Endothelial cell of umbilical vein (primary cell): ENCODE measurements at regions not wholly inside any gene's neighbourhood (a gene's known extent, or its start where the extent isn't known, plus 50 kb on each side); places are given as distances from the start of the nearest gene placed in this dataset.

Source experiments
- BruUV-seq: library from RNA; stranded (reverse); fragments of 400-500 nt; replicated peaks from 2 replicates; lab custom pipeline; 2021; lab: Mats Ljungman, UMichigan
- CTCF ChIA-PET: fragments of 300-600, 350-600 bp; sonication (Branson Sonifier 250); formaldehyde crosslinking; loops from one replicate; lab custom pipeline; 2021; ENCODE audit warnings: antibody characterized with exemption, inconsistent platforms; lab: Charles Lee
- POLR2A ChIA-PET: fragments of 300-600, 350-600 bp; sonication (Branson Sonifier 250); formaldehyde crosslinking; loops from one replicate; lab custom pipeline; 2021; ENCODE audit warnings: antibody characterized with exemption, inconsistent platforms; lab: Charles Lee
- DNase-seq: peaks from one replicate; pipeline ENCODE4 v3.0.0-alpha.2; 2011; ENCODE audit warnings: low read depth, low spot score
- FAIRE-seq: peaks from 2 replicates; lab custom pipeline; 2011; peaks lifted over from hg19 to GRCh38; lab: Jason Lieb, UNC
- H2AFZ ChIP-seq: 2 replicates; pipeline ENCODE4 v1.6.0; 2012; ENCODE audit warnings: low read depth, low read length, control low read depth, inconsistent platforms
- H3K27ac ChIP-seq: 2 replicates; pipeline ENCODE4 v1.5.1; 2011; ENCODE audit warnings: low read depth, mild to moderate bottlenecking, control low read depth, low read length, moderate library complexity; ENCODE audit not compliant: insufficient read depth
- H3K27me3 ChIP-seq, 2 experiments: 2 replicates each; pipeline versions ENCODE4 v1.6.0 to v1.6.1; 2011; ENCODE audit warnings: low read length in 2 of 2, mixed read lengths in 1 of 2; ENCODE audit not compliant: control insufficient read depth in 2 of 2, insufficient read depth in 2 of 2
- H3K36me3 ChIP-seq, 2 experiments: 2 replicates in 1 of 2; 3 replicates in 1 of 2; pipeline ENCODE4 v1.5.1; 2011; ENCODE audit warnings: low read length in 2 of 2, mild to moderate bottlenecking in 1 of 2, moderate library complexity in 1 of 2; ENCODE audit not compliant: control insufficient read depth in 2 of 2, insufficient read depth in 2 of 2; ENCODE audit errors: extremely low read depth in 1 of 2
- H3K4me1 ChIP-seq: 3 replicates; pipeline ENCODE4 v1.5.1; 2011; ENCODE audit warnings: mild to moderate bottlenecking, low read length; ENCODE audit not compliant: control insufficient read depth, insufficient read depth; ENCODE audit errors: extremely low read depth
- H3K4me2 ChIP-seq: 2 replicates; pipeline ENCODE4 v1.6.1; 2011; ENCODE audit warnings: low read length, control low read depth, mixed read lengths; ENCODE audit not compliant: insufficient read depth
- H3K4me3 ChIP-seq, 3 experiments: fragments of 200-600 bp in 1 of 3; sonication (generic), shearing (Covaris generic) in 1 of 3; replicated peaks in 1 of 3; 2 replicates each; pipeline ENCODE4 v1.5.1; 2011 to 2016; ENCODE audit warnings: control low read depth in 3 of 3, low read length in 3 of 3, mild to moderate bottlenecking in 2 of 3, inconsistent platforms in 1 of 3, low read depth in 1 of 3, moderate library complexity in 1 of 3; ENCODE audit not compliant: insufficient read depth in 1 of 3
- H3K79me2 ChIP-seq: 2 replicates; pipeline ENCODE4 v1.6.0; 2012; ENCODE audit warnings: low read length, inconsistent platforms; ENCODE audit not compliant: control insufficient read depth, insufficient read depth
- H3K9ac ChIP-seq: replicated peaks from 2 replicates; pipeline ENCODE3; 2011; ENCODE audit warnings: low read length, control low read depth; ENCODE audit not compliant: insufficient read depth; ENCODE audit errors: extremely low read depth
- H3K9me1 ChIP-seq: replicated peaks from 3 replicates; pipeline ENCODE4 v1.6.0; 2011; ENCODE audit warnings: mild to moderate bottlenecking, low read length; ENCODE audit not compliant: control insufficient read depth, insufficient read depth; ENCODE audit errors: extremely low read depth
- H3K9me3 ChIP-seq: replicated peaks from 2 replicates; pipeline ENCODE4 v1.5.1; 2012; ENCODE audit warnings: low read length, inconsistent platforms; ENCODE audit not compliant: control insufficient read depth, insufficient read depth
- H4K20me1 ChIP-seq: replicated peaks from 2 replicates; pipeline ENCODE3; 2011; ENCODE audit warnings: mild to moderate bottlenecking, low read length; ENCODE audit not compliant: control insufficient read depth, insufficient read depth; ENCODE audit errors: extremely low read depth
- CTCF ChIP-seq, 2 donors: IDR thresholded peaks; 1 replicate in 1 of 2; 2 replicates in 1 of 2; pipeline ENCODE4 v1.5.1; 2011; ENCODE audit warnings: low read length in 2 of 2, mild to moderate bottlenecking in 2 of 2, moderate library complexity in 2 of 2, control low read depth in 1 of 2, inconsistent platforms in 1 of 2, low read depth in 1 of 2; ENCODE audit not compliant: insufficient read depth in 1 of 2; ENCODE audit errors: extremely low read depth in 1 of 2
- EZH2 ChIP-seq: IDR thresholded peaks from 2 replicates; pipeline ENCODE4 v1.6.1; 2012; ENCODE audit warnings: borderline replicate concordance, low read depth, mild to moderate bottlenecking, moderate library complexity, low read length, inconsistent platforms; ENCODE audit not compliant: severe bottlenecking
- FOS ChIP-seq: IDR thresholded peaks from 2 replicates; pipeline ENCODE4 v1.6.1; 2011; ENCODE audit warnings: mild to moderate bottlenecking, low read length, moderate library complexity, borderline replicate concordance; ENCODE audit not compliant: insufficient read depth
- GATA2 ChIP-seq: IDR thresholded peaks from 2 replicates; pipeline ENCODE4 v1.7.0; 2011; ENCODE audit warnings: low read depth, mild to moderate bottlenecking, moderate library complexity, mixed read lengths, low read length; ENCODE audit not compliant: insufficient read length, insufficient read depth
- JUN ChIP-seq: IDR thresholded peaks from 2 replicates; pipeline ENCODE4 v1.6.1; 2011; ENCODE audit warnings: borderline replicate concordance, low read depth; ENCODE audit not compliant: insufficient read length, insufficient read depth
- MAX ChIP-seq: IDR thresholded peaks from 2 replicates; pipeline ENCODE4 v1.6.1; 2011; ENCODE audit not compliant: insufficient read depth, insufficient read length
- MYC ChIP-seq: IDR thresholded peaks from one replicate; pipeline ENCODE4 v1.6.1; 2011; ENCODE audit warnings: mild to moderate bottlenecking, low read depth, low read length
- POLR2A ChIP-seq: IDR thresholded peaks from 2 replicates; pipeline ENCODE4 v1.6.1; 2012; ENCODE audit warnings: low read depth, mild to moderate bottlenecking, control low read depth, low read length
- POLR2AphosphoS5 ChIP-seq: IDR thresholded peaks from 2 replicates; pipeline ENCODE4 v1.6.1; 2012; ENCODE audit warnings: low read depth, mild to moderate bottlenecking, control low read depth, low read length, moderate library complexity; ENCODE audit not compliant: insufficient read depth
- dilution Hi-C: fragments of 300-500 bp; cut with MboI; formaldehyde crosslinking; loops from one replicate; pipeline ENCODE4 v1.15.0; 2019; ENCODE audit warnings: low sequenced_read_pairs; ENCODE audit not compliant: extremely low pct_ligation_motif_present
- intact Hi-C: fragments of 100-400 bp; cut with micrococcal nuclease; formaldehyde crosslinking; loops from one replicate; pipeline ENCODE4 v1.10.0; 2022

- H3K4me1 ChIP-seq = no peaks in the 10 kb centered on the region
- no peak overlapping the region for H3K9ac ChIP-seq
- ChIA-PET POLR2A (no interaction called here), CTCF (interaction anchor here (0.6 kb wide), 1 partner anchor 1192 kb away, joined by 3 read pairs; no protein-coding TSS in a partner anchor)
- FAIRE-seq (no peak), DNase-seq (no peak)
- intact Hi-C loops = no loop called here
- H3K36me3 ChIP-seq = no peaks in the 10 kb centered on the region
- H4K20me1 ChIP-seq = no peaks in the 10 kb centered on the region
- H3K4me2 ChIP-seq = no peak overlapping the region
- TF ChIP-seq GATA2 (no peak), CTCF (IDR thresholded peaks at IDR 0.05; ENCODE audit: extremely low read depth in 1 of 2, insufficient read depth in 1 of 2, low read depth in 1 of 2, low read length in 2 of 2) (no peak), POLR2A (no peak), MAX (no peak), FOS (no peak), POLR2AphosphoS5 (no peak), JUN (no peak), EZH2 (no peak), MYC (no peak)
- no peaks in the 10 kb centered on the region for H3K27me3 ChIP-seq
- no peak overlapping the region for H2AFZ ChIP-seq
- no peak overlapping the region for H3K4me3 ChIP-seq
- H3K79me2 ChIP-seq = no peaks in the 10 kb centered on the region
- BruUV-seq = no TSS peak
- dilution Hi-C loops = no loop called here
- H3K9me3 ChIP-seq = no peaks in the 10 kb centered on the region
- no peak overlapping the region for H3K27ac ChIP-seq
- no peaks in the 10 kb centered on the region for H3K9me1 ChIP-seq
Measured at GRCh38 chr3:80586338-80586737, 818.5 kb upstream of the ROBO1 start.
